Liver (tissue), 3 donors: ENCODE measurements at regions not wholly inside any gene's neighbourhood (a gene's known extent, or its start where the extent isn't known, plus 50 kb on each side); places are given as distances from the start of the nearest gene placed in this dataset.

ENCODE experiments used
- GABPA ChIP-seq, 2 donors: IDR thresholded peaks in 1 of 2; conservative IDR thresholded peaks in 1 of 2; 2 replicates each; pipeline ENCODE4 v1.6.1; 2016; ENCODE audit warnings: antibody characterized with exemption in 2 of 2, mild to moderate bottlenecking in 1 of 2, moderate library complexity in 1 of 2
- JUND ChIP-seq, 2 donors: IDR thresholded peaks; 2 replicates each; pipeline ENCODE4 v1.6.1; 2016; ENCODE audit warnings: antibody characterized with exemption in 2 of 2
- NR2F2 ChIP-seq: IDR thresholded peaks from 2 replicates; pipeline ENCODE4 v1.6.1; 2016; ENCODE audit warnings: antibody characterized with exemption
- RAD21 ChIP-seq, 2 donors: IDR thresholded peaks; 2 replicates each; pipeline ENCODE4 v1.6.1; 2016; ENCODE audit warnings: antibody characterized with exemption in 2 of 2, mild to moderate bottlenecking in 2 of 2
- RXRA ChIP-seq, 2 donors: IDR thresholded peaks; 2 replicates each; pipeline ENCODE4 v1.6.1; 2017 to 2018; ENCODE audit warnings: antibody characterized with exemption in 2 of 2, mild to moderate bottlenecking in 1 of 2
- SP1 ChIP-seq: IDR thresholded peaks from 2 replicates; pipeline ENCODE4 v1.6.1; 2018; ENCODE audit warnings: antibody characterized with exemption, mild to moderate bottlenecking
- TAF1 ChIP-seq: conservative IDR thresholded peaks from 2 replicates; pipeline ENCODE4 v1.6.1; 2016; ENCODE audit warnings: antibody characterized with exemption, mild to moderate bottlenecking
- YY1 ChIP-seq: IDR thresholded peaks from 2 replicates; pipeline ENCODE4 v1.6.1; 2016; ENCODE audit warnings: antibody characterized with exemption, mild to moderate bottlenecking
- TF ChIP-seq, protein P1 (sequence below): IDR thresholded peaks from 2 replicates; pipeline ENCODE4 v1.6.1; 2016; ENCODE audit warnings: antibody characterized with exemption
- TF ChIP-seq, protein P2 (sequence below): fragments of 150-350 bp; IDR thresholded peaks from 2 replicates; pipeline ENCODE4 v1.5.1; 2017; ENCODE audit warnings: improper control_type of control experiment, low read depth, low read length; ENCODE audit not compliant: missing input control
- TF ChIP-seq, protein P3 (sequence below): IDR thresholded peaks from 2 replicates; pipeline ENCODE4 v1.6.1; 2016; ENCODE audit warnings: antibody characterized with exemption, mild to moderate bottlenecking
- TF ChIP-seq, protein P4 (sequence below): IDR thresholded peaks from 2 replicates; pipeline ENCODE4 v1.6.1; 2016; ENCODE audit warnings: antibody characterized with exemption
- donor health status: healthy.
- donor health status: healthy.

DNA sequence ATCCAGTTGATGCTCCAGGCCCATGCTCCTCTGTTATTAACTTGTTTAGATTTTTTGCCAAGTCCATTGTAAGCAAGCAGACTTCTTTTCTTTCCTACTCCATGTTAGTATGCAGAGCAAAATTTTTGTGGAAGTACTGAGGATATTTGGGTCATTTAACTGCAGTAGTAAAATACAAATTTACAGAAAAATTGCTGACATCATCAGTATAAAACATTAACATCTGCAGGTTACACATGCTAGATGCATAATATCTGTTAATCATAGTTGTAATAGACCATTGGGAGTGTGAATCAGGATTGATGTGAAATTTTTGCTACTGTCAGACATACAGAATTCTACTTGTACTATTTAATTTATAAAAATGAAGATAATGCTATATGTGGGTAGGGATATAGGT is 454.1 kb upstream of the CXorf51B start:
- TF ChIP-seq, protein P1, sequence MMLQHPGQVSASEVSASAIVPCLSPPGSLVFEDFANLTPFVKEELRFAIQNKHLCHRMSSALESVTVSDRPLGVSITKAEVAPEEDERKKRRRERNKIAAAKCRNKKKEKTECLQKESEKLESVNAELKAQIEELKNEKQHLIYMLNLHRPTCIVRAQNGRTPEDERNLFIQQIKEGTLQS, result no peak
- TF ChIP-seq, protein P2, sequence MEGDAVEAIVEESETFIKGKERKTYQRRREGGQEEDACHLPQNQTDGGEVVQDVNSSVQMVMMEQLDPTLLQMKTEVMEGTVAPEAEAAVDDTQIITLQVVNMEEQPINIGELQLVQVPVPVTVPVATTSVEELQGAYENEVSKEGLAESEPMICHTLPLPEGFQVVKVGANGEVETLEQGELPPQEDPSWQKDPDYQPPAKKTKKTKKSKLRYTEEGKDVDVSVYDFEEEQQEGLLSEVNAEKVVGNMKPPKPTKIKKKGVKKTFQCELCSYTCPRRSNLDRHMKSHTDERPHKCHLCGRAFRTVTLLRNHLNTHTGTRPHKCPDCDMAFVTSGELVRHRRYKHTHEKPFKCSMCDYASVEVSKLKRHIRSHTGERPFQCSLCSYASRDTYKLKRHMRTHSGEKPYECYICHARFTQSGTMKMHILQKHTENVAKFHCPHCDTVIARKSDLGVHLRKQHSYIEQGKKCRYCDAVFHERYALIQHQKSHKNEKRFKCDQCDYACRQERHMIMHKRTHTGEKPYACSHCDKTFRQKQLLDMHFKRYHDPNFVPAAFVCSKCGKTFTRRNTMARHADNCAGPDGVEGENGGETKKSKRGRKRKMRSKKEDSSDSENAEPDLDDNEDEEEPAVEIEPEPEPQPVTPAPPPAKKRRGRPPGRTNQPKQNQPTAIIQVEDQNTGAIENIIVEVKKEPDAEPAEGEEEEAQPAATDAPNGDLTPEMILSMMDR, result no peak
- TF ChIP-seq, protein P3, sequence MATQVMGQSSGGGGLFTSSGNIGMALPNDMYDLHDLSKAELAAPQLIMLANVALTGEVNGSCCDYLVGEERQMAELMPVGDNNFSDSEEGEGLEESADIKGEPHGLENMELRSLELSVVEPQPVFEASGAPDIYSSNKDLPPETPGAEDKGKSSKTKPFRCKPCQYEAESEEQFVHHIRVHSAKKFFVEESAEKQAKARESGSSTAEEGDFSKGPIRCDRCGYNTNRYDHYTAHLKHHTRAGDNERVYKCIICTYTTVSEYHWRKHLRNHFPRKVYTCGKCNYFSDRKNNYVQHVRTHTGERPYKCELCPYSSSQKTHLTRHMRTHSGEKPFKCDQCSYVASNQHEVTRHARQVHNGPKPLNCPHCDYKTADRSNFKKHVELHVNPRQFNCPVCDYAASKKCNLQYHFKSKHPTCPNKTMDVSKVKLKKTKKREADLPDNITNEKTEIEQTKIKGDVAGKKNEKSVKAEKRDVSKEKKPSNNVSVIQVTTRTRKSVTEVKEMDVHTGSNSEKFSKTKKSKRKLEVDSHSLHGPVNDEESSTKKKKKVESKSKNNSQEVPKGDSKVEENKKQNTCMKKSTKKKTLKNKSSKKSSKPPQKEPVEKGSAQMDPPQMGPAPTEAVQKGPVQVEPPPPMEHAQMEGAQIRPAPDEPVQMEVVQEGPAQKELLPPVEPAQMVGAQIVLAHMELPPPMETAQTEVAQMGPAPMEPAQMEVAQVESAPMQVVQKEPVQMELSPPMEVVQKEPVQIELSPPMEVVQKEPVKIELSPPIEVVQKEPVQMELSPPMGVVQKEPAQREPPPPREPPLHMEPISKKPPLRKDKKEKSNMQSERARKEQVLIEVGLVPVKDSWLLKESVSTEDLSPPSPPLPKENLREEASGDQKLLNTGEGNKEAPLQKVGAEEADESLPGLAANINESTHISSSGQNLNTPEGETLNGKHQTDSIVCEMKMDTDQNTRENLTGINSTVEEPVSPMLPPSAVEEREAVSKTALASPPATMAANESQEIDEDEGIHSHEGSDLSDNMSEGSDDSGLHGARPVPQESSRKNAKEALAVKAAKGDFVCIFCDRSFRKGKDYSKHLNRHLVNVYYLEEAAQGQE, result no peak
- TF ChIP-seq YY1, result no peak
- TF ChIP-seq RAD21 (IDR thresholded peaks at IDR 0.05), result no peak
- no peak for TF ChIP-seq TAF1
- TF ChIP-seq, protein P4, sequence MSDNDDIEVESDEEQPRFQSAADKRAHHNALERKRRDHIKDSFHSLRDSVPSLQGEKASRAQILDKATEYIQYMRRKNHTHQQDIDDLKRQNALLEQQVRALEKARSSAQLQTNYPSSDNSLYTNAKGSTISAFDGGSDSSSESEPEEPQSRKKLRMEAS, result no peak
- no peak for TF ChIP-seq RXRA (IDR thresholded peaks at IDR 0.05)
- TF ChIP-seq NR2F2, result no peak
- no peak for TF ChIP-seq SP1
- TF ChIP-seq JUND (IDR thresholded peaks at IDR 0.05), result no peak
- TF ChIP-seq GABPA (IDR thresholded peaks at IDR 0.05 in 1 of 2, conservative IDR thresholded peaks at IDR 0.05 in 1 of 2), result no peak
